GM12872 (cell line): ENCODE measurements at regions not wholly inside any gene's neighbourhood (a gene's known extent, or its start where the extent isn't known, plus 50 kb on each side); places are given as distances from the start of the nearest gene placed in this dataset.

ENCODE experiments used
- CTCF ChIP-seq: IDR thresholded peaks from 3 replicates; pipeline ENCODE4 v1.5.1; 2011; ENCODE audit warnings: low read depth, mild to moderate bottlenecking, low read length, moderate library complexity; ENCODE audit not compliant: insufficient read depth

- no peak for TF ChIP-seq CTCF
These were observed 150.6 kb upstream of the TMEM72 start for GRCh38 chr10:44760513-44760912.

- no peak for TF ChIP-seq CTCF
These were observed 150.1 kb upstream of the TMEM72 start for GRCh38 chr10:44761076-44761475.

GRCh38 chr10:44763331-44763730 lies 147.8 kb upstream of the TMEM72 start:
- TF ChIP-seq CTCF: no peak

- TF ChIP-seq CTCF: no peak
These were observed 145.8 kb upstream of the TMEM72 start for GRCh38 chr10:44765299-44765698.

GRCh38 chr10:44766631-44767030 lies 144.5 kb upstream of the TMEM72 start:
- no peak for TF ChIP-seq CTCF

GRCh38 chr10:44769450-44769849 lies 141.7 kb upstream of the TMEM72 start:
- no peak for TF ChIP-seq CTCF

GRCh38 chr10:44771233-44771995 lies 139.7 kb upstream of the TMEM72 start:
- no peak for TF ChIP-seq CTCF
